ENCODE measurements at regions not wholly inside any gene's neighbourhood (a gene's known extent, or its start where the extent isn't known, plus 50 kb on each side); places are given as distances from the start of the nearest gene placed in this dataset.

DNA sequence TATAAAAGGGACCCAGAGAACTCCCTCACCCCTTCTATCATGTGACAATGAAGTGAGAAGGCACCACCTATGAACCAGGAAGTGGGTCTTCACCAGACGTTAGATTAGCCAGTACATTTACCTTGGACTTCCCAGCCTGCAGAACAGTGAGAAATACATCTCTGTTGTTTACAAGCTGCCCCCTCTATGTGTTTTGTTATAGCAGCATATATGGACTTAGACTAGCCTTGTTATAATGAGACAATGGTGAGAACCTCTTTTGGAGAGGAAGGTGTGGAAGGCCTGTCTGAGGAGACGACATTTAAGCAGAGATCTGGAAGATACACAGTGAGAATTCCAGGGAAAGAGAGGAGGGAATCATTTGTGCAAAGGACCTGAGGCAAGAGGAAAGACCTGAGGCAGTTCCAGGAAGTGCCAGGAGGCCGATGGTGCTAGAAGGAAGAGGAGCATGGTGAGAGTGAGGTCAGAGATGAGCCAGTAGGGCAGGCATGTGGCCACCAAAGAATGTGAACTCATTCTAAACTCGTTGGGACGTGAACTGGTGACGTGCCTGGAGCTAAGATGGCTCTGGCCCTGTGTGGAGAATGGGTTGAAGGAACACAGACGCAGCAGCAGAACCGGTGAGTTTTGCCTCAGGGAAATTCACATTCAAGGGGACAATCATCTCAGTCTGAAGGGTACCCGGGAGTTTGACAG is 98.9 kb upstream of the IRF2BP2 start:
- no peak for DNase-seq

DNA sequence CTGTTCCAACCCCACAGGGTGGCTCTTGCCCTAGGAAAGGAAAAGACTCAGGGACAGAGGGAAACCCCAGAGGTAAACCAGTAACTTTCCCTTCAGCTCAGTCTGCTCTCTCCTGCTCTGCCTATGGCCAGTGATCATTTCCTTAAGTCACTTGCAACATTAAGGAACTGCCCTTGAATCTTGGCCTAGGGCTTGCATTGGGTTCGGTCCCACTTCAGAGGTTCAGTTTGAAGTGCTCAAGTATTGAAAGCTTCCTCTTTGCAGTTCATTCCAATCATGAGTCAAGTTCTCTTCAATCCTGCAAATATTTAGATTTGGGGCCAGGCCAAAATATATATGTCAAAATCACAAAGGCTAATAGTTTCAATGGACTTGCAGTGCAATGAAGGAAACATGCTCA is 97.7 kb upstream of the IRF2BP2 start:
- no peak for DNase-seq

DNA sequence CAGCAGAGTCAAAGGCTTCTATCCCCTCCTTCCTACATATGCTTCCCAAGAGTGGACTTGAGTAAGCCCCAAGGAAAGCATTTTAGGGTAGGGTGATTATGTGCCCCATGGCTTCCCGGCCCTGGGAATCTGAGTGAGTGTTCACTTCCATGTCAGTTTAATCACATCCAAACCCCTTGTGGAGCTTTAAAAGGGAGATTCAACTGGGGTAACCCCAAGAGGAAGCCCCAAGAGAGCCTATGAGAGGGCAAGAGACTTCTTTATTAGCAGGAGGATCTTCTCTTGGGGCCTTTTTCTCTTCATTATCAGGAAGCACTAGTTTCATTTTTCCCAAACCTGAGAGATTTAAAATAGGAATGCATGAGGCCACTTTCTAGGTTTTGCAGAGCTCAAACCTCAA is 97.0 kb upstream of the IRF2BP2 start:
- DNase-seq, result no peak

DNA sequence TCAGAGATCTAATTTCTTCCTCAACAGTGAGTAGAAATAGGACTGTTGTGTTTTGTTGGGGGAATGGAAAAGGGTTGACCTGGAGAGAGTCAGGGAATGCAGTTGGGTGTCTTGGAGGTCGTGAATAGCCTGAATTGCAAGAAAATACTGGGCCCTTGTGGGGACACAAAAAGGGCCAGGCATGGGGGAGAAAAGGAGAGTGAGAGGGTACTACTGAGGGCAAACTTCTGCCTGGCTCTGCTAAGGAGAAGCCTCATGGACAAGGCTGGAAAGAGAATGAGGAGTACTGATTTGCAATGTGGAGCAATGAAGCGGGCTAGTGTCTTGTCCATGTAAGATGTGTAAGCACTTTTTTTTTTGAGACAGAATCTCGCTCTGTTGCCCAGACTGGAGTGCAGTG is 96.2 kb upstream of the IRF2BP2 start:
- DNase-seq, result no peak

DNA sequence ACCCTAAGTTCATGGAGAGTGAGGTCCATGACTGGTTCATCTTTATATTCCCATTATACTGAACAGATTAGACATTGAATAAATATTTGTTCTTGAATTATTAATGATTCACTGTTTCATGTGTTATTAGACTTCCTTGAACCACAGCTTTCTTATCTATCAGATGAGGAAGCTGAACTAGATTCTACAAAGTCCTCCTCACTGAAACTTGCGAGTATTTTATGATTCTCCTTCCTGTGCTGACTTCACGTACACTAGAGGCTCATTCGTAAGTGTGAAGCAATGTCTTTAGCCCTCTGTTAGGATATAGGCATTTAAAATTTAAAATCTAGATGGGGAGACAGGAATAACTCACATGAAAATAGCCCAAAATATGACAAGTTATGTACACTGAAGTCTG is 95.6 kb upstream of the IRF2BP2 start:
- DNase-seq, result no peak

DNA sequence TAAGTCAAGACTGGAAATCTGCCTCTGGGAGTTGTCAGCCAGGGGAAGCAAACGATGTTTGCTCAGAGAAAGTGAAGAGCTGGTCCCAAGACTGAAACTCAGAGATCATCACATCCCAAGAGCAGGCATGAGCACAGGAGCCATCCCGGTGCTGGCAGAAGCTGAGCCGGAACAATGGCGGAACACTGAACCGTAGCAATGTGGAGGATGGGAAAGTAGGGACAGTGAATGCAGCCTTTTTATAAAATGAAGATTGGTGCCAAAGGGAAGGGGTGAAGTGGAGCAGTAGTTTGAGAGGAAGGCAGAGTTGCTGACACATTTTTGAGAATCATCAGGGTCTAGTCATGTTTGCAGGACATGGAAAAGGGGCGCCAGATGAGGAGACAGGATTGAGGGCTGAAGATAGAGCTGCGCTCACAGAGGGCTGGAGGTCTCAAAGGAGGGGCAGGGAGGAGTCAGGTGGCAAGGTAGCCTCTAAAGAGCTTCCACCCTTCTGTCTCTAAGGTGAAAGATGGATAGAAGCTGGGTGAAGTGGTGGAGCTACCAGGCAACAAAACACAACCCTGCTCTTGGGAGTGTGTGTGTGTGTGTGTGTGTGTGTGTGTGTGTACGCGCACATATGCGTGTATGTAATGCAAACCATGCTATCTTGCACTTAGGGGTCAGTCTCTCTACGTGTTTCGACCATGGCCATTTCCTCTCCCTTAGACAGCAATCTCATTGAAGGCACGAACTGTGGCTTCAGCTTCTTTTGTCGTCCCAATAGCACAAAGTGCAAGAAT is 94.3 kb upstream of the IRF2BP2 start:
- no peak for DNase-seq

DNA sequence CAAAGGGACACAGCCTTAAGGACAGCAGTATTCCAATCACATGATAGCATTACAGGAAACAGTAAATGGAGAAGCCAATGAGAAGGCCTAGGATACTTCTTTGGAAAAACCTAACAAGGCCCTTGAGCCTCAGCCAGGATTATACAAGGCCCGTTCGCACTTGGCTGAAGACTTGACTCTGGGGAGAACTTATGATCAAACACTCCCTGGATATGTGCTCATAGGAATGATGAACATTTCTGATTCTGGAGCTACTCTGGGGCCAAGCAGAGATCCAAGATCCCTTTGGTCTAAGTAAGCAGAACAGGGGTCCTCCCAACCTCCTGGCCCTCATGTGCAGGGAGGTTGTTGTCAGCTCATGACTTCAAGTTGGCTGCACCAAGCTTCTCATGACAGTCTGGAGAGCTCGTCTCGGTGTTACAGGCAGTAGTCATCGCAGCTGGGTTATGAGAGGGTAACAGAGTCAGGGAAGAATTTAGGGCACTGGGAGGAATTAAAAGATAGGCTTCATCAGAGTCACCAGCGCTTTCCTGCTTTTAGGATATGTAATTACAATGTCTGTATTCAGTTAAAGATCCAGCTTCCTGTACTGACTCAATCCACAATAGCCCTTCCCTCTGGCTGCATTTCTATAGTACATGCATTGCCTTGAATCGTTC is 92.5 kb upstream of the IRF2BP2 start:
- DNase-seq, result no peak

DNA sequence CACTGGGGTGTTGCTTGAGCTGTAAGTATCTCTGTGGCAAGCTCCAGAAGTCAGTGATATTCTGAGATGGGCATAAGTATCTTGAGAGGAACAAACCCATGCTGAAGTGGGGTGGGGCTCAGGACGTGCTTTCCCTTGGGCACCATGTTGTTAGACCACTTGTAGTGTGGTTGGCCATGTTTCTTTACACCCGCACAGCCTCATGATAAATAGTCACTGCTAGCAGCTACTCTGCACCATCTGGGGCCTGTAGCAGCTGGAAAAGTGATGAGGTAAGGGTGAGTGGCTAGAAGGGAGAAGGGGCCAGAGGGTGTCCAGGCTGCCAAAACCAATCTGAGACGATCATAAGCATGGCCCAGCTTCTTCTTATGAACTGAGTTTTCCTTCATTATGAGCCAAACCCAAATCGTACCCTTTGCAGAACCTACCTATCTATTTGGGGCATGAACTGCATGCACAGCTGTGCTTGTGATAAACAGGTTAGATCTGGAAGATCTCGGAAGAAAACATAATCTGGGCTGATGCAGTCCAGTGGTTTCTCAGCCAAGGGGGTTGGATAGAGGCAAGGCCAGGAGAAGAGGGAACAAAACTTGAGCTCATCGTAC is 91.9 kb upstream of the IRF2BP2 start:
- no peak for DNase-seq

DNA sequence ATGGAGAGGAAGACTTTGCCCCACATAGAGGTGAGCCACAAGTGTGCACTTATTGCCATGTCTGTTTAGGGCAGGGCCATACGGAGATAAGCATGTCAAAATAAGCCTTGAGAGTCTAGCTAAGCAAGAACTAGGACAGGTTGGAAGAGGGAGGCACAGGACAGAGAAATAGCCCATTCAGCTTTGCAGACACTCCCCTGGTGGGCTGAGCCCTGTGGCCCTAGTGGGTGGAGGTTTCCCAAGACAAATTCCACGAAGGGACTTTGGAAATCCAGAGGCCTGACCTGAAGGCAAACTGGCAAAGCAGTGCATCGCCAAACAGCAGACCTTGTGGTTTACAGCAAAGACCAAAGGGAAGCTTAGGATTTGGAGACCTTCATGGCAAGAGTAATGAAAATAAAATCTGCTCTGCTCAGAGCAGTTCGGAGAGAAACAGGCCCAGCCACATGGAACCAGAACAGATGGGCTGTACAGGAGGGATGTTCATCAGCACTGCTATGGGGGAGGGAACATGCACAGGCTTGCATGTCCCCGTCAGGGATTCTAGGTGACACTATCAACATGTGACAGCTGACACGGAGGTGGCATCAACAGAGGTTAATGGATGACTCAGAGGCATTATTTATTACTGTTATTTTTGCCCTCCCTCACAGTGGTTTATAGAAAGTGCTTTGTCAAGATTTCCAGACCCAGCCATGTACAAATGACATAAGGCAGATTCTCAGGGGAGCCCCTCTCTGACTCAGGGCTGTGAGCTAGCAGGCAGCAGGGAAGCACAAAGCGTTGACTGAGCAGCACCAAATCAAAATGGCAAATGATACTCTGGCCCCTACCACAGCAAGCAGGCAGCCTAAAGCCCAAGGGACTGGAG is 90.1 kb upstream of the IRF2BP2 start:
- peak; percentile 16 for DNase-seq

DNA sequence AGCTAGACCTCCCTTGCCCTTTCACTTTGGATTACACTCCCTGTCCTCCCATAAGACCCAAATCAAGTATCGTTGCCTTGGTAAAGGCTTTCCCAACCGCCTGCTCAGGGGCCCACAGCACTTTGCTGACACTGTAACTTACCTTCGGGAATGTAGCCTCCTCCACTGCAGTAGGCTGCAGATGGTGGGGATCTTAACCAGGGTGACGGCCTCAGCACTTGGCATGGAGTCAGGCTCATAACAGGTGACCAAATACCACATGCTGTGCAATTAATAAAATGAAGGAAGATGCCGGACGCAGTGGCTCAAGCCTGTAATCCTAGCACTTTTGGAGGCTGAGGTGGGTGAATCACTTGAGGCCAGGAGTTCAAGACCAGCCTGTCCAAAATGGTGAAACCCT is 88.7 kb upstream of the IRF2BP2 start:
- no peak for DNase-seq

DNA sequence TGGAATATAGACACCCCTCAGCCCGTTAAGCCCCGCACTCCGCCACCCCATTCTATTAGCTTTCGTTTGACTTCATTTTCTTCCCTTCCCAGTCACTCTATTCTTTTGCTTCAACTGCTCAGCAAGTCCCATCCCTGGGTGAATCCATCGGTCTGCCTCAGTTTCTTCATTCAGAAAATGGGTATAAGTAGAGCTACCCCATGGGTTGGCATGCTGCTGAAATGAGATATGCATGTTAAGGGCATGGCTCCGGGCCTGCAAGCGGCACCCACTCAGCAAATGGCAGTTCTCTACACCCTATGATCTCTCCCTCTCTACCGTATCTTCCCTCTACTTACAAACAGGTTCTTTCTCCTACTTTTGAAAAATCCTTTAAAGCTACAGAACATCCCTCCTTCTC is 87.8 kb upstream of the IRF2BP2 start:
- no peak for DNase-seq

DNA sequence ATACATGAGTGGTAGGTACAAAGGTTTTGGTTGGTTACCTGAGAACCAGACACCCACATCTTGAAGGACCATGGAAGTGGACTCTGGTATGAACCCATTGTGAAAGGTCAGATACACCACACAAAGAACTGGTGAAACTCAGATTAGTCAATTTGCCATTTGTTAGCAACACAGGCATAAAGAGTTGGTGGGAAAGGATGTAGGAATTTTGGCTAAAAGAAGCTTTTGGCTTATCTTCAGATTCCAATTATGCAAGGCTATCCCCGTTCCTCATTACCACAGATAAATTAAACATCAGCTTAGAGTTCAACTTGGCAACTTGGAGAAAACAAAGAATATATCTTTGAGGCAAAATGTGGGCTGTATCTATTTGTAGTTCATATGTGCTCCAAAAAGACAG is 87.0 kb upstream of the IRF2BP2 start:
- DNase-seq, result no peak

DNA sequence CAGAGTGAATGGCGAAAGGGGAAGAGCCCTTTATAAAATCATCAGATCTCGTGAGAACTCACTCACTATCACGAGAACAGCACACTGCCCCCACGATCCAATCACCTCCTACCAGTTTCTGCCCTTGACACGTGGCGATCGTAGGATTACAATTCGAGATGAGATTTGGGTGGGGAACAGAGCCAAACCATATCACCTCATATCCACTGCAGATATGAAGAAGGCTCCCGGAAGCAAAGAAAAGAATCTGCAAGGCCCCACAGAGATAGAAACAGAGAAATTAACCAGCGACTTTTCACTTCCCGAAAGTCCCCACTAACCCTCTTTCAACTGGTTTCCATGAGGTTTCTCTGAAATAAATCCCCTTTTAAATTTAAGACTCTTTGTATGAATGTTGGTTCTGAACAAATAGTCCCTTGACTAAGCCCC is 86.2 kb upstream of the IRF2BP2 start:
- no peak for DNase-seq

DNA sequence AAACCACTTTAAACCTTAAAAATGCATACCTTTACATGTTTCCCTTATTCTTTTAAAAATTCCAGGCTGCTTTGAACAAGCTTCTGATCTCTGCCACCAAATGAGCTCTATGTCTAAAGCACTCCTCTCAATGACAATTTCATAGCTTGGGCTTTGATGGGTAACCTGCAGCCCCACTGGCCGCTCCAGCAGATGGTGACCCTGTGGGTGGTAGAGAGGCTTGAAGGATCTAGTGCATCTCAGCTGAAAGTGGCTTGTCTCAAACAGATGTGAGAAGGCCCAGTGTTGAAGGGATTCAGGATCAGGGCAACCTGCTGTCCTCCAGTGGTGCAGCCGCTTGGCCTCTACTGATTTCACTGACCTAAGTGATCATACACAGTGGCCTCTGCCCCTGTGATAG is 84.7 kb upstream of the IRF2BP2 start:
- no peak for DNase-seq

DNA sequence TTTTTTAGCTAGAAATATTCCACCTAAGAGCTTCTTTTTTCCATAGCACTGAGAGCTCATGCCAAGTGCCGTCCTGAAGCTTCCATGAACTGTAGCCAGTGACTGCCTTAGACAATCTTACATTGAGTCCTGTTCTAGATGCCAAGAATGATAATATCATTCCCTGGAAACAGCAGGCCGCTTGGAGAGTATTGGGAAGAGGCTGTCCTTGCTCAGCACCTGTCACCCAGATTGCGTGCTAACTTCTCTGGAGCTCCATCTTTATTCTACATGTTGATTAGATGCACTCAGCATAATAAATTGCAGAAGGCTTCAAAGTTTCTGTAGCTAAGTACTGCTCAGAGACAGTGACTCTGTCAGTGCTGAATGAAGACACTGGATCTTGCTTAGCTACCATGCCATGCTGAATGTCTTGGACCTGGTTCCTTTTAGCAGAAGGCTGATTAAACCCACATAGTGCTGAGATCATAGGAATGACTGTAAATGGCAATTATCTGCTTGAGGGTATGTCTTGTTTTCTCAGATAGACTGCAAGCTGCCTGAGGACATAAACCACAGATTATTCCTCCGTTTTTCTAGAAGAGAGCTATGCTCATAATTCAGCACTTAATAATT is 83.1 kb upstream of the IRF2BP2 start:
- DNase-seq, result no peak

DNA sequence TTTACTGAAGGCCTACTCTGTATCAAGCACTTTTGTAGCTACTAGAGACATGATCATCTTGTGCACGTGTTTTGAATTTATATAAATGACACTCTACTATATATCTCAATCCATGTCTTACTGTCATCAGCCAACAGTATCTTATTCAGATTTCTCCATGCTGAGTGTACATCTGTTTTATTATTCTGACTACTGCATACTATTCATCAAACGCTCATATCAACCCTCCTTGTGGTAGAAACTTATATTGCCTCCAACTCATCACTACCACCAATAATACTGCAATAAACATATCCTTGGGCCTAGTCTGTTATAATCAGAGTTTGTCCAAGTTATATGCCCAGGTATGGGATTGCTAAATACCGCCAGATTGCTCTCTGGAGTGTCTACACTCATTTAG is 81.6 kb upstream of the IRF2BP2 start:
- no peak for DNase-seq

DNA sequence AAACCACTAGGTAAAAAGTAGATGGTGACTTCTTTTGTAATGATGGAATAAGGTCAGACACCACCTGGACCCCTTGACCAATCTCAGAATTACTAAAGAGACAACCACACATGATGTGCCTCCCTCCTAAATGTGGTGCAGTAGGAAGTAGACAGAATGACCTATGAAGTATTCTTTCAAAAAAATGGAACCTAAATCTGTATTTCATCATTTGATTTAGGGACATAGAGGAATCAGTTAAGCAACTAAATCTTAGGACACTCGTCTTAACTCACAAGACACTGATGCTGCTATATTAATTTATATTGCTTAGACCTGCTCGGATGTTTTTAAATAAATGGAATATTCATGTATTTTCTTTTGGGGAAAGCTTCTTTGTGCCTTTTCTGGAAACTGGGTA is 80.9 kb upstream of the IRF2BP2 start:
- no peak for DNase-seq

DNA sequence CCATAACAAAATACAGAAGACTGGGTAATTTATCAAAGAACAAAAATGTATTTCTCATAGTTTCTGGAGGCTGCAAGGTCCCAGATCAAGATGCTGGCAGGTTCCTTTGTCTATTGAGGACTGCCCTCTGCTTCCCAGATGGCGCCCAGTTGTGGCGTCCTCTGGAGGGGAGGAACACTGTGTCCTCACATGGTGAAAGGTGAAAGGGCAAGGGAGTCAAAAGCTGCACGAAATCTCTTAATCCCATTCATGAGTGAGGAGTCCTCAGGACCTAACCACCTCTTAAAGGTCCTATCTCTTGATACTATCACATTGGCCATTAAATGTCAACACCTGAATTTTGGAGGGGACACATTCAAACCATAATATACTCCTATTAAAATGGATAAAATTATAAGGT is 79.3 kb upstream of the IRF2BP2 start:
- no peak for DNase-seq

DNA sequence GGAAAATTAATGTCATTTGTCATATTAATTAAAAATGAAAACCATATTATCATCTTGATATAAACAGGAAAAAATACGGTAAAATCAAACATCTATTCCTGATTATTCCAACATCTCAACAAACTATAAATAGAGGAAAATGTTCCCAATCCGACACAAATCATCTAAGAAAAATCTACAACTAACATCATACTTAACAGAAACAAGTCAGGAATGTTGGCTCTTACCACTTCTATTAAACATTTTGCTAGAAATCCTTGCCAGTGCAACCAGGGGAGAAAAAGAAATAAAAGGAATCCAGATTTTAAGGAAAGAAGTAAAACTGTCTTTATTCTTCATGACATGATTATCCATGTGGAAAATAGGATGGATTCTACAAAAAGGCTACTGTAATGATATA is 77.0 kb upstream of the IRF2BP2 start:
- no peak for DNase-seq

DNA sequence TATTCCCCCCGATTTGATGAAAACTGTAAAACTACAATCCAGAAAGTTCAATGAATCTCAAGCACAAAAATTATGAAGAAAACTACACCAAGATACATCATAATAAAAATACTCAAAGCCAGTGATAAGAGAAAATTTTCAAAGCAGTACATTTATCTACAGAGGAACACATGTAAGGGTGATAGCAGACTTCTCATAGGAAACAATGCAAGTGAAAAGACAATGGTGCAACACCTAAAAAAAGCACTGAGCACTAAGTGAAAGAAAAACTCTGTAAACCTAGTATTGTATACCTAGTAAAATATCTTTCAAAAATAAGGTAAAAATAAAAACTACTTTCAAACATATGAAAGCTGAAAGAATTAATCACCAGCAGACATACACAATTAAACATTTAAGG is 76.1 kb upstream of the IRF2BP2 start:
- DNase-seq, result no peak

DNA sequence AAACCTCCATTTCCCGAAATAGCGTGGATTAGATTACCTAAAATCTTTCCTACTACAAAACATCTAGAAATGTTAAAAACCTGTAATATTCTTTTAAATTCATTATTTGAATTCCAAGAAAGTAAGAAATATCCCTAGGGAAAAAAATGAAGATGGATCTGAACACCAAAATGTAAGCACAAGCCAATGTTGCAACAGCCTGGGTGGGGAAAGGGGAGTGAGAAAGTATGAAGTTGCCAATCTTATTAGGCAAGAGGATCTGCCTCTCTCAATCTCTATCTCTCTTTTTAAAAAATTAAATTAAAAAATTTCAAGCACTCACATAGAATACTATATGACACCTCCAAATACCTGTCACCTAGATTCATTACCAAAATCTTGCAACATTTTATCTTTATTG is 74.9 kb upstream of the IRF2BP2 start:
- no peak for DNase-seq
